NCI-H146 treated with DMSO at 0.1 percent for 48 hours (cell line): ENCODE measurements at regions not wholly inside any gene's neighbourhood (a gene's known extent, or its start where the extent isn't known, plus 50 kb on each side); places are given as distances from the start of the nearest gene placed in this dataset.
"Not testable (repeated sequence)": the region's sequence is repeated elsewhere in the genome, so short reads cannot be mapped to it uniquely, and the experiment has no call there.

ENCODE experiments used
- DNase-seq: peaks from one replicate; lab custom pipeline; 2025; ENCODE audit not compliant: unreplicated experiment; lab: John Stamatoyannopoulos, UW

GRCh38 chr11:109043315-109043714 lies 378.4 kb downstream of the DDX10 start:
- no peak for DNase-seq

- DNase-seq = no peak
Measured at GRCh38 chr11:109046284-109046992, 375.6 kb upstream of the C11orf87 start.

GRCh38 chr11:109048098-109048497 lies 373.9 kb upstream of the C11orf87 start:
- no peak for DNase-seq

- no peak for DNase-seq
Measured at GRCh38 chr11:109051200-109051599, 370.8 kb upstream of the C11orf87 start.

- no peak for DNase-seq
Measured at GRCh38 chr11:109059402-109059801, 362.6 kb upstream of the C11orf87 start.

GRCh38 chr11:109061394-109061793 lies 360.6 kb upstream of the C11orf87 start:
- no peak for DNase-seq

GRCh38 chr11:109062445-109062844 lies 359.5 kb upstream of the C11orf87 start:
- DNase-seq = no peak

- no peak for DNase-seq
Measured at GRCh38 chr11:109062871-109063270, 359.1 kb upstream of the C11orf87 start.

GRCh38 chr11:109064618-109065311 lies 357.2 kb upstream of the C11orf87 start:
- not testable (repeated sequence) for DNase-seq

GRCh38 chr11:109071262-109071661 lies 350.7 kb upstream of the C11orf87 start:
- no peak for DNase-seq

GRCh38 chr11:109071712-109072524 lies 350.1 kb upstream of the C11orf87 start:
- no peak for DNase-seq

- no peak for DNase-seq
Measured at GRCh38 chr11:109073032-109073822, 348.8 kb upstream of the C11orf87 start.

GRCh38 chr11:109075976-109076375 lies 346.0 kb upstream of the C11orf87 start:
- no peak for DNase-seq

- DNase-seq = no peak
Measured at GRCh38 chr11:109076870-109077269, 345.1 kb upstream of the C11orf87 start.

- DNase-seq = no peak
Measured at GRCh38 chr11:109077291-109077920, 344.6 kb upstream of the C11orf87 start.

GRCh38 chr11:109085708-109086373 lies 336.1 kb upstream of the C11orf87 start:
- no peak for DNase-seq

- no peak for DNase-seq
Measured at GRCh38 chr11:109086931-109087330, 335.1 kb upstream of the C11orf87 start.

- no peak for DNase-seq
Measured at GRCh38 chr11:109088086-109088485, 333.9 kb upstream of the C11orf87 start.

GRCh38 chr11:109089144-109089543 lies 332.8 kb upstream of the C11orf87 start:
- no peak for DNase-seq

- no peak for DNase-seq
Measured at GRCh38 chr11:109093354-109093753, 328.6 kb upstream of the C11orf87 start.
